ENCODE measurements at regions not wholly inside any gene's neighbourhood (a gene's known extent, or its start where the extent isn't known, plus 50 kb on each side); places are given as distances from the start of the nearest gene placed in this dataset.

DNA sequence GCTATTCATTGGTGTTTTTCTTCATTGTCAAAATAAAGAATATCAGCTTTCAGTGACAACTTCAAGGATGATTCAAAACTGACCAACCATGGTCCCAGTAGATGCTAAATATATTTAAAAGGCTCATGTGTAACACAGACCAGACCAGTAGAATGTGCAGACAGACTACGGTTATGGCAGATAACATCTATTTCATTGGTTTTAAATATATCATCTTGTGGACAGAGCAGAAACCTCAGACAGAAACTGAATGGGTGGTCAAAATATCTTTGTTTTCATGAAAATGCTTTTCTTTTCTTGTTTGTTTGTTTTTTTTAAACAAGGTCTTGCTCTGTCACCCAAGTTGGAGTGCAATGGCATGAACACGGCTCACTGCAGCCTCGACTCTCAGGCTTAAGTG is 107.4 kb upstream of the CREB1 start:
- Histone ChIP-seq H2AFZ (ENCODE audit: low read depth, low read length, poor library complexity, severe bottlenecking) (no peak overlapping the region), H3K9me3 (ENCODE audit: control insufficient read depth in 1 of 2, insufficient read depth in 1 of 2, low read depth in 1 of 2, low read length in 2 of 2) (no peaks in the 10 kb centered on the region), H3K9me2 (ENCODE audit: insufficient read depth) (no peaks in the 10 kb centered on the region), H3K4me1 (ENCODE audit: control insufficient read depth in 1 of 2, insufficient read depth in 2 of 2, low read length in 2 of 2) (no peaks in the 10 kb centered on the region), H3K9ac (ENCODE audit: low read length) (no peak overlapping the region), H3K27ac (ENCODE audit: low read depth, low read length) (no peak overlapping the region), H3K79me2 (ENCODE audit: insufficient read depth, low read length) (no peaks in the 10 kb centered on the region), H4K20me1 (ENCODE audit: insufficient read depth) (no peaks in the 10 kb centered on the region), H3K4me2 (ENCODE audit: low read length) (no peak overlapping the region), H3K4me3 (replicated peaks in 1 of 2; ENCODE audit: low read depth in 1 of 2, low read length in 2 of 2) (no peak overlapping the region), H3K36me3 (ENCODE audit: control insufficient read depth in 1 of 2, insufficient read depth in 2 of 2, low read length in 2 of 2) (no peaks in the 10 kb centered on the region), H3K27me3 (ENCODE audit: insufficient read depth, low read length) (no peaks in the 10 kb centered on the region)
- DNase-seq (ENCODE audit: low read depth, low spot score) (no peak), ATAC-seq (no peak)
- ChIA-PET CTCF (no interaction called here), RAD21 (ENCODE audit: low non-redundant PET in 1 of 2, low total read pairs in 2 of 2, uncharacterized antibody in 2 of 2, unreplicated experiment in 2 of 2) (no interaction called here), POLR2A (no interaction called here)
- intact Hi-C loops (cut with micrococcal nuclease), result no loop called here
- no TSS peak for BruUV-seq (replicated peaks)
- TF ChIP-seq SIN3A (IDR thresholded peaks at IDR 0.05; ENCODE audit: low read depth), result no peak
- TF ChIP-seq CBX3 (IDR thresholded peaks at IDR 0.05; ENCODE audit: low read depth), result no peak
- TF ChIP-seq EGR1 (IDR thresholded peaks at IDR 0.05; ENCODE audit: low read depth), result no peak
- no peak for TF ChIP-seq POLR2A (IDR thresholded peaks at IDR 0.05; ENCODE audit: borderline replicate concordance, extremely low read depth, insufficient read depth, insufficient read length)
- no peak for TF ChIP-seq RAD21 (IDR thresholded peaks at IDR 0.05; ENCODE audit: low read depth)
- TF ChIP-seq, protein P1, sequence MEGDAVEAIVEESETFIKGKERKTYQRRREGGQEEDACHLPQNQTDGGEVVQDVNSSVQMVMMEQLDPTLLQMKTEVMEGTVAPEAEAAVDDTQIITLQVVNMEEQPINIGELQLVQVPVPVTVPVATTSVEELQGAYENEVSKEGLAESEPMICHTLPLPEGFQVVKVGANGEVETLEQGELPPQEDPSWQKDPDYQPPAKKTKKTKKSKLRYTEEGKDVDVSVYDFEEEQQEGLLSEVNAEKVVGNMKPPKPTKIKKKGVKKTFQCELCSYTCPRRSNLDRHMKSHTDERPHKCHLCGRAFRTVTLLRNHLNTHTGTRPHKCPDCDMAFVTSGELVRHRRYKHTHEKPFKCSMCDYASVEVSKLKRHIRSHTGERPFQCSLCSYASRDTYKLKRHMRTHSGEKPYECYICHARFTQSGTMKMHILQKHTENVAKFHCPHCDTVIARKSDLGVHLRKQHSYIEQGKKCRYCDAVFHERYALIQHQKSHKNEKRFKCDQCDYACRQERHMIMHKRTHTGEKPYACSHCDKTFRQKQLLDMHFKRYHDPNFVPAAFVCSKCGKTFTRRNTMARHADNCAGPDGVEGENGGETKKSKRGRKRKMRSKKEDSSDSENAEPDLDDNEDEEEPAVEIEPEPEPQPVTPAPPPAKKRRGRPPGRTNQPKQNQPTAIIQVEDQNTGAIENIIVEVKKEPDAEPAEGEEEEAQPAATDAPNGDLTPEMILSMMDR (IDR thresholded peaks at IDR 0.05 in 2 of 3, conservative IDR thresholded peaks at IDR 0.05 in 1 of 3; ENCODE audit: borderline replicate concordance in 1 of 3, insufficient read depth in 1 of 3, low read depth in 2 of 3, low read length in 2 of 3), result no peak
- no peak for TF ChIP-seq POLR2AphosphoS5 (IDR thresholded peaks at IDR 0.05; ENCODE audit: low read depth, low read length)
- no peak for TF ChIP-seq ZFX (IDR thresholded peaks at IDR 0.05)
- TF ChIP-seq YY1 (IDR thresholded peaks at IDR 0.05; ENCODE audit: extremely low read depth, insufficient replicate concordance, low read depth, low read length), result no peak
- no peak for TF ChIP-seq ATF3 (IDR thresholded peaks at IDR 0.05)
- no peak for TF ChIP-seq CEBPB (IDR thresholded peaks at IDR 0.05; ENCODE audit: low read depth)
- no peak for TF ChIP-seq EZH2phosphoT487 (IDR thresholded peaks at IDR 0.05; ENCODE audit: borderline replicate concordance)
- TF ChIP-seq MAX (IDR thresholded peaks at IDR 0.05), result no peak
- TF ChIP-seq FOSL1 (IDR thresholded peaks at IDR 0.05; ENCODE audit: low read depth), result no peak
- TF ChIP-seq SRF (IDR thresholded peaks at IDR 0.05; ENCODE audit: low read depth), result no peak
- no peak for TF ChIP-seq ELF1 (IDR thresholded peaks at IDR 0.05; ENCODE audit: borderline replicate concordance, low read depth)
- TF ChIP-seq TCF7L2 (IDR thresholded peaks at IDR 0.05; ENCODE audit: borderline replicate concordance, extremely low read depth, insufficient read depth, insufficient read length), result no peak
- TF ChIP-seq SP1 (IDR thresholded peaks at IDR 0.05; ENCODE audit: low read depth), result no peak
- no peak for TF ChIP-seq ZNF274 (IDR thresholded peaks at IDR 0.05; ENCODE audit: low read depth, low read length)
- TF ChIP-seq, protein P2, sequence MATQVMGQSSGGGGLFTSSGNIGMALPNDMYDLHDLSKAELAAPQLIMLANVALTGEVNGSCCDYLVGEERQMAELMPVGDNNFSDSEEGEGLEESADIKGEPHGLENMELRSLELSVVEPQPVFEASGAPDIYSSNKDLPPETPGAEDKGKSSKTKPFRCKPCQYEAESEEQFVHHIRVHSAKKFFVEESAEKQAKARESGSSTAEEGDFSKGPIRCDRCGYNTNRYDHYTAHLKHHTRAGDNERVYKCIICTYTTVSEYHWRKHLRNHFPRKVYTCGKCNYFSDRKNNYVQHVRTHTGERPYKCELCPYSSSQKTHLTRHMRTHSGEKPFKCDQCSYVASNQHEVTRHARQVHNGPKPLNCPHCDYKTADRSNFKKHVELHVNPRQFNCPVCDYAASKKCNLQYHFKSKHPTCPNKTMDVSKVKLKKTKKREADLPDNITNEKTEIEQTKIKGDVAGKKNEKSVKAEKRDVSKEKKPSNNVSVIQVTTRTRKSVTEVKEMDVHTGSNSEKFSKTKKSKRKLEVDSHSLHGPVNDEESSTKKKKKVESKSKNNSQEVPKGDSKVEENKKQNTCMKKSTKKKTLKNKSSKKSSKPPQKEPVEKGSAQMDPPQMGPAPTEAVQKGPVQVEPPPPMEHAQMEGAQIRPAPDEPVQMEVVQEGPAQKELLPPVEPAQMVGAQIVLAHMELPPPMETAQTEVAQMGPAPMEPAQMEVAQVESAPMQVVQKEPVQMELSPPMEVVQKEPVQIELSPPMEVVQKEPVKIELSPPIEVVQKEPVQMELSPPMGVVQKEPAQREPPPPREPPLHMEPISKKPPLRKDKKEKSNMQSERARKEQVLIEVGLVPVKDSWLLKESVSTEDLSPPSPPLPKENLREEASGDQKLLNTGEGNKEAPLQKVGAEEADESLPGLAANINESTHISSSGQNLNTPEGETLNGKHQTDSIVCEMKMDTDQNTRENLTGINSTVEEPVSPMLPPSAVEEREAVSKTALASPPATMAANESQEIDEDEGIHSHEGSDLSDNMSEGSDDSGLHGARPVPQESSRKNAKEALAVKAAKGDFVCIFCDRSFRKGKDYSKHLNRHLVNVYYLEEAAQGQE (IDR thresholded peaks at IDR 0.05; ENCODE audit: low read depth), result no peak
